ENCODE measurements at regions not wholly inside any gene's neighbourhood (a gene's known extent, or its start where the extent isn't known, plus 50 kb on each side); places are given as distances from the start of the nearest gene placed in this dataset.
"Not testable (repeated sequence)": the region's sequence is repeated elsewhere in the genome, so short reads cannot be mapped to it uniquely, and the experiment has no call there.

- no peak for TF ChIP-seq CTCF (conservative IDR thresholded peaks at IDR 0.05)
- H3K27ac ChIP-seq, result no peak overlapping the region
Measured at GRCh38 chr21:23593582-23593981, 2013.7 kb downstream of the MRPL39 start.

GRCh38 chr21:23585419-23585818 is 2021.9 kb downstream of the MRPL39 start:
- no peak overlapping the region for H3K27ac ChIP-seq
- no peak for TF ChIP-seq CTCF (conservative IDR thresholded peaks at IDR 0.05)

DNA sequence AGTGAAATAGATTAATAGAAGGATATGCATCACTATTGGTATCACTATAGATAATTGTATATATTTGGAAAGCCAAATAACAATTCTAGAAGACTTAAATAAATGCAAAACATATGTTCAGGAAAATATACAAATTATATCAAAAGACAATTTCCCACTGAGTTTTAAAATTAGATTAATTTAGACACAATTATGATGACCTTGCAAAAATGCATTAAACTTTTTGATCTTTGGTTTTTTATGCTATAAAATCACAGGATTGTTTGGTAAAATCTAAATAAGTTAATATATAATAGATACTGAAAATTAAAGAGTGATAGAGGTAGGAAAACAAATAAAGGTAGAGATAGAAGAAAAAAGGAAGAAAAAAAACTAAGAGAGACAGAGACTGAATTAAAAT is 2027.7 kb downstream of the MRPL39 start:
- no peak overlapping the region for H3K27ac ChIP-seq
- no peak for TF ChIP-seq CTCF (conservative IDR thresholded peaks at IDR 0.05)

- peak; percentile 72 for TF ChIP-seq CTCF (conservative IDR thresholded peaks at IDR 0.05)
- H3K27ac ChIP-seq, result no peak overlapping the region
Measured at GRCh38 chr21:23578027-23578426, 2029.3 kb downstream of the MRPL39 start.

- no peak overlapping the region for H3K27ac ChIP-seq
- peak; percentile 27 for TF ChIP-seq CTCF (conservative IDR thresholded peaks at IDR 0.05)
Measured at GRCh38 chr21:23574932-23575331, 2032.3 kb downstream of the MRPL39 start.

DNA sequence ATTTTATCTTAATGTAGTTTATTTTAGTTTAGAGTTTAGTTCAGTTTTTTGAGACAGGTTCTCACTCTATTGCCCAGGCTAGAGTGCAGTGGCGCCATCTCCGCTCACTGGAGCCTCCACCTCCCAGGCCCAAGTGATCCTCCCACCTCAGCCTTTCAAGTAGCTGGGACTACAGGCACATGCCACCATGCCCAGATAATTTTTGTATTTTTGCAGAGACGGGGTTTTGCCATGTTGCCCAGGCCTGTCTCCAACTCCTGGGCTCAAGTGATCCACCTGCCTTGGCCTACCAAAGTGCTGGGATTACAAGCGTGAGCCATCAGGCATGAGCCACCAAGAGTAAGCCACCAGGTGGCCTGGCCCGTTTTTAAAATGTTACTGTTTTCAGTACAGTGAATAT is 2058.4 kb downstream of the MRPL39 start:
- H3K27ac ChIP-seq, result not testable (repeated sequence)

DNA sequence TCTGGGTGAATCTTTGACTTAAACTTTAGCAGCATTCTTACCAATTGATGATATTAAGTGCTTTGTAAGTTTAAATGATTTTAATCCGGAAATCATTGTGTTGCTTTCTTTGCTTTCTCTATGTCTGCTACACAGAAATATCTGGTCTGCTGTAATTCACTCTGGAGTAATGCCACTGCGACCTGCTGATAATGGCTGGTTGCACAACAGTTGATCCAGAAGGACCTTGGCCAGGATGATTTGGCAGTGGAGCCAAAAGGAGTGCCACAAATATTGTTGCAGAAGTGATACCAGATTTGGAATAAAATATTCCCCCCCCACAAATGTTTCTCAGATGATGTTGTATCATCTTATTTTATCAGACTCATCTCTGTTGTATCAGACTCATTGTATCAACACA is 2063.9 kb downstream of the MRPL39 start:
- no peak for TF ChIP-seq CTCF (conservative IDR thresholded peaks at IDR 0.05)
- H3K27ac ChIP-seq, result no peak overlapping the region

GRCh38 chr21:23542097-23542496 is 2065.2 kb downstream of the MRPL39 start:
- TF ChIP-seq CTCF (conservative IDR thresholded peaks at IDR 0.05), result no peak
- no peak overlapping the region for H3K27ac ChIP-seq

All from VCaP (cell line).